ENCODE measurements at regions not wholly inside any gene's neighbourhood (a gene's known extent, or its start where the extent isn't known, plus 50 kb on each side); places are given as distances from the start of the nearest gene placed in this dataset.

- no peak for DNase-seq (ENCODE audit: low read depth in 2 of 2)
These were observed 84.1 kb upstream of the BARX2 start for GRCh38 chr11:129291546-129291945.

- DNase-seq (ENCODE audit: low read depth in 2 of 2): no peak
These were observed 84.7 kb upstream of the BARX2 start for GRCh38 chr11:129290966-129291365.

- no peak for DNase-seq (ENCODE audit: low read depth in 2 of 2)
These were observed 86.2 kb upstream of the BARX2 start for GRCh38 chr11:129289350-129290040.

GRCh38 chr11:129287920-129288319 is 87.7 kb upstream of the BARX2 start:
- DNase-seq (ENCODE audit: low read depth in 2 of 2): no peak

- DNase-seq (ENCODE audit: low read depth in 2 of 2): no peak
These were observed 88.8 kb upstream of the BARX2 start for GRCh38 chr11:129286813-129287212.

GRCh38 chr11:129285402-129285786 is 90.3 kb upstream of the BARX2 start:
- DNase-seq (ENCODE audit: low read depth in 2 of 2): no peak

GRCh38 chr11:129283141-129283540 is 91.0 kb upstream of the ARHGAP32 start:
- DNase-seq (ENCODE audit: low read depth in 2 of 2): no peak

- DNase-seq (ENCODE audit: low read depth in 2 of 2): no peak
These were observed 90.5 kb upstream of the ARHGAP32 start for GRCh38 chr11:129282634-129283033.

GRCh38 chr11:129281471-129282415 is 89.6 kb upstream of the ARHGAP32 start:
- no peak for DNase-seq (ENCODE audit: low read depth in 2 of 2)

GRCh38 chr11:129280027-129280811 is 88.1 kb upstream of the ARHGAP32 start:
- DNase-seq (ENCODE audit: low read depth in 2 of 2): no peak

GRCh38 chr11:129279326-129280026 is 87.4 kb upstream of the ARHGAP32 start:
- DNase-seq (ENCODE audit: low read depth in 2 of 2): peak; percentile 45 to 61

GRCh38 chr11:129278586-129279319 is 86.6 kb upstream of the ARHGAP32 start:
- no peak for DNase-seq (ENCODE audit: low read depth in 2 of 2)

- no peak for DNase-seq (ENCODE audit: low read depth in 2 of 2)
These were observed 85.2 kb upstream of the ARHGAP32 start for GRCh38 chr11:129277198-129277843.

- no peak for DNase-seq (ENCODE audit: low read depth in 2 of 2)
These were observed 83.7 kb upstream of the ARHGAP32 start for GRCh38 chr11:129275828-129276227.

- DNase-seq (ENCODE audit: low read depth in 2 of 2): no peak
These were observed 82.0 kb upstream of the ARHGAP32 start for GRCh38 chr11:129273944-129274711.

GRCh38 chr11:129273322-129273721 is 81.2 kb upstream of the ARHGAP32 start:
- no peak for DNase-seq (ENCODE audit: low read depth in 2 of 2)

- DNase-seq (ENCODE audit: low read depth in 2 of 2): no peak
These were observed 78.9 kb upstream of the ARHGAP32 start for GRCh38 chr11:129271030-129271429.

GRCh38 chr11:129270446-129270845 is 78.3 kb upstream of the ARHGAP32 start:
- DNase-seq (ENCODE audit: low read depth in 2 of 2): no peak

GRCh38 chr11:129268371-129268770 is 76.2 kb upstream of the ARHGAP32 start:
- no peak for DNase-seq (ENCODE audit: low read depth in 2 of 2)

- DNase-seq (ENCODE audit: low read depth in 2 of 2): no peak
These were observed 75.6 kb upstream of the ARHGAP32 start for GRCh38 chr11:129267716-129268115.
